B cell (primary cell): ENCODE measurements at regions not wholly inside any gene's neighbourhood (a gene's known extent, or its start where the extent isn't known, plus 50 kb on each side); places are given as distances from the start of the nearest gene placed in this dataset.

ENCODE experiments used
- ATAC-seq: fragments of 200-7000 bp; cut with Tn5 transposase; one replicate; pipeline ENCODE4 v1.10.0; 2021; ENCODE audit warnings: low read depth, mild to moderate bottlenecking, moderate number of reproducible peaks, moderate library complexity
- CTCF ChIA-PET: fragments of 350-600 bp; sonication (Branson Sonifier 250); formaldehyde crosslinking; loops from one replicate; lab custom pipeline; 2021; ENCODE audit warnings: antibody characterized with exemption, inconsistent platforms; lab: Charles Lee
- POLR2A ChIA-PET: fragments of 350-600 bp; sonication (Branson Sonifier 250); formaldehyde crosslinking; loops from one replicate; lab custom pipeline; 2021; ENCODE audit warnings: antibody characterized with exemption; lab: Charles Lee
- DNase-seq: peaks from one replicate; pipeline ENCODE4 v3.0.0; 2013
- H2AFZ ChIP-seq: 2 replicates; pipeline ENCODE4 v1.6.1; 2012; ENCODE audit warnings: mild to moderate bottlenecking, low read depth, low read length; ENCODE audit not compliant: insufficient read depth, poor library complexity, severe bottlenecking
- H3K27ac ChIP-seq, 2 donors: 1 replicate in 1 of 2; 2 replicates in 1 of 2; pipeline ENCODE4 v1.5.1; 2012 to 2013; ENCODE audit warnings: low read length in 2 of 2, mild to moderate bottlenecking in 2 of 2, moderate library complexity in 1 of 2
- H3K27me3 ChIP-seq, 4 experiments: fragments of 200-600 bp in 1 of 4; sonication (generic) in 1 of 4; replicated peaks in 1 of 4; 1 replicate in 2 of 4; 2 replicates in 2 of 4; pipeline versions ENCODE4 v1.6.1 to v1.7.0; 2013 to 2016; ENCODE audit warnings: low read length in 3 of 4, mild to moderate bottlenecking in 2 of 4, mixed read lengths in 1 of 4, moderate library complexity in 1 of 4; ENCODE audit not compliant: insufficient read depth in 4 of 4, control insufficient read depth in 3 of 4; ENCODE audit errors: control extremely low read depth in 1 of 4
- H3K36me3 ChIP-seq, 2 experiments: replicated peaks in 1 of 2; 1 replicate in 1 of 2; 2 replicates in 1 of 2; pipeline versions ENCODE4 v1.6.1 to v1.7.1; 2013; ENCODE audit warnings: low read length in 1 of 2; ENCODE audit not compliant: insufficient read depth in 2 of 2, control insufficient read depth in 1 of 2; ENCODE audit errors: control extremely low read depth in 1 of 2, extremely low read depth in 1 of 2
- H3K4me1 ChIP-seq, 2 donors: fragments of 200-600 bp in 1 of 2; sonication (generic) in 1 of 2; 1 replicate in 1 of 2; 2 replicates in 1 of 2; pipeline versions ENCODE4 v1.5.1 to v1.6.1; 2013 to 2017; ENCODE audit warnings: low read length in 2 of 2; ENCODE audit not compliant: control insufficient read depth in 2 of 2, insufficient read depth in 2 of 2
- H3K4me2 ChIP-seq: replicated peaks from 2 replicates; pipeline ENCODE3; 2012; ENCODE audit warnings: mild to moderate bottlenecking, low read depth, low read length; ENCODE audit not compliant: poor library complexity, severe bottlenecking
- H3K4me3 ChIP-seq, 5 experiments: fragments of 200-600 bp in 1 of 5; sonication (generic) in 1 of 5; 1 replicate in 3 of 5; 2 replicates in 2 of 5; pipeline versions ENCODE4 v1.5.1 to v1.7.0; 2011 to 2016; ENCODE audit warnings: low read length in 4 of 5, mild to moderate bottlenecking in 4 of 5, low read depth in 2 of 5, control low read depth in 1 of 5, moderate library complexity in 1 of 5; ENCODE audit not compliant: insufficient read depth in 1 of 5; ENCODE audit errors: control extremely low read depth in 1 of 5, extremely low read depth in 1 of 5
- H3K79me2 ChIP-seq: fragments of 200-600 bp; sonication (generic); one replicate; pipeline ENCODE4 v1.6.0; 2016; ENCODE audit warnings: low read length; ENCODE audit not compliant: control insufficient read depth, insufficient read depth
- H3K9ac ChIP-seq: fragments of 200-600 bp; sonication (generic); 2 replicates; pipeline ENCODE4 v1.6.1; 2017; ENCODE audit warnings: mild to moderate bottlenecking, low read length, moderate library complexity
- H3K9me3 ChIP-seq, 3 donors: one replicate each; pipeline versions ENCODE4 v1.6.1 to v1.7.1; 2013; ENCODE audit warnings: low read length in 2 of 3; ENCODE audit not compliant: control insufficient read depth in 2 of 3, insufficient read depth in 1 of 3; ENCODE audit errors: control extremely low read depth in 1 of 3
- H4K20me1 ChIP-seq: 2 replicates; pipeline ENCODE4 v1.6.0; 2012; ENCODE audit warnings: mild to moderate bottlenecking, low read length; ENCODE audit not compliant: insufficient read depth, control insufficient read depth, poor library complexity, severe bottlenecking
- H3K27ac Mint-ChIP-seq: one replicate; pipeline ENCODE4 v1.8.0; 2021; ENCODE audit warnings: mixed read lengths
- H3K27me3 Mint-ChIP-seq: one replicate; pipeline ENCODE4 v1.8.0; 2021; ENCODE audit warnings: mixed read lengths
- H3K4me1 Mint-ChIP-seq: one replicate; pipeline ENCODE4 v1.8.0; 2021; ENCODE audit warnings: mixed read lengths
- H3K4me3 Mint-ChIP-seq: one replicate; pipeline ENCODE4 v1.8.0; 2021; ENCODE audit warnings: mixed read lengths
- H3K9me3 Mint-ChIP-seq: one replicate; pipeline ENCODE4 v1.8.0; 2022; ENCODE audit warnings: mixed read lengths; ENCODE audit not compliant: insufficient read depth
- CTCF ChIP-seq: fragments of 200-600 bp; IDR thresholded peaks from one replicate; pipeline ENCODE4 v1.8.0; 2022; ENCODE audit warnings: antibody characterized with exemption, mild to moderate bottlenecking
- EZH2 ChIP-seq: IDR thresholded peaks from 2 replicates; pipeline ENCODE4 v1.6.1; 2012; ENCODE audit warnings: borderline replicate concordance, low read depth, mild to moderate bottlenecking, moderate library complexity, low read length; ENCODE audit not compliant: insufficient read depth, poor library complexity, severe bottlenecking
- WGBS: methylation state at CpG from one replicate; pipeline ENCODE4 v1.1.5; 2013; ENCODE audit warnings: missing lambda C conversion rate; ENCODE audit not compliant: insufficient coverage; 5-methylcytosine and 5-hydroxymethylcytosine counted together
- intact Hi-C: fragments of 100-400 bp; cut with micrococcal nuclease; formaldehyde crosslinking; loops from one replicate; pipeline ENCODE4 v1.10.0; 2022

- DNase-seq (no peak), ATAC-seq (no peak)
- no peak overlapping the region for H3K27ac Mint-ChIP-seq
- H3K4me1 Mint-ChIP-seq: no peaks in the 10 kb centered on the region
- Histone ChIP-seq H3K4me3 (no peak overlapping the region), H3K9ac (no peak overlapping the region), H4K20me1 (no peaks in the 10 kb centered on the region), H3K27me3 (peaks cover 0 to 7% (median 0%) of the 10 kb centered on the region in 4 experiments), H2AFZ (no peak overlapping the region), H3K36me3 (no peaks in the 10 kb centered on the region), H3K4me2 (no peak overlapping the region), H3K27ac (no peak overlapping the region), H3K4me1 (no peaks in the 10 kb centered on the region), H3K9me3 (no peaks in the 10 kb centered on the region), H3K79me2 (no peaks in the 10 kb centered on the region)
- H3K9me3 Mint-ChIP-seq: no peaks in the 10 kb centered on the region
- ChIA-PET POLR2A (no interaction called here), CTCF (interaction anchor here (0.7 kb wide), 1 partner anchor 9 kb away, joined by 4 read pairs; no protein-coding TSS in a partner anchor)
- H3K27me3 Mint-ChIP-seq: peaks cover 22% of the 10 kb centered on the region
- intact Hi-C loops: no loop called here
- TF ChIP-seq CTCF (no peak), EZH2 (no peak)
- 92% methylated on average over 4 of the region's 4 CpGs for WGBS
- H3K4me3 Mint-ChIP-seq: no peak overlapping the region
Measured at GRCh38 chr16:56073508-56073907, 117.8 kb upstream of the GNAO1 start.

- POLR2A ChIA-PET: no interaction called here
- intact Hi-C loops: no loop called here
- DNase-seq: no peak
- WGBS: 83% methylated on average over 4 of the region's 4 CpGs
- H2AFZ ChIP-seq: no peak overlapping the region
- H3K4me1 ChIP-seq: no peaks in the 10 kb centered on the region
- H4K20me1 ChIP-seq: no peaks in the 10 kb centered on the region
- H3K36me3 ChIP-seq: no peaks in the 10 kb centered on the region
- no peak overlapping the region for H3K27ac Mint-ChIP-seq
- H3K4me3 ChIP-seq: no peak overlapping the region
- H3K4me2 ChIP-seq: no peak overlapping the region
- H3K9ac ChIP-seq: no peak overlapping the region
- H3K27ac ChIP-seq: no peak overlapping the region
- CTCF ChIA-PET: no interaction called here
- peaks cover 0 to 7% (median 0%) of the 10 kb centered on the region in 4 experiments for H3K27me3 ChIP-seq
- H3K9me3 Mint-ChIP-seq: no peaks in the 10 kb centered on the region
- no peak for ATAC-seq
- peaks cover 22% of the 10 kb centered on the region for H3K27me3 Mint-ChIP-seq
- no peaks in the 10 kb centered on the region for H3K4me1 Mint-ChIP-seq
- no peak for TF ChIP-seq CTCF
- TF ChIP-seq EZH2: no peak
- H3K9me3 ChIP-seq: no peaks in the 10 kb centered on the region
- no peaks in the 10 kb centered on the region for H3K79me2 ChIP-seq
- no peak overlapping the region for H3K4me3 Mint-ChIP-seq
Measured at GRCh38 chr16:56072096-56072495, 119.2 kb upstream of the GNAO1 start.
